GM23338 (cell line): ENCODE measurements at regions not wholly inside any gene's neighbourhood (a gene's known extent, or its start where the extent isn't known, plus 50 kb on each side); places are given as distances from the start of the nearest gene placed in this dataset.

Experiments used
- ATAC-seq: fragments of 200-7000 bp; cut with Tn5 transposase; 3 replicates; pipeline ENCODE4 v1.9.1; 2020
- DNase-seq: peaks from one replicate; pipeline ENCODE4 v3.0.0-alpha.2; 2015; ENCODE audit warnings: low spot score
- H2AFZ ChIP-seq: fragments of 200-600 bp; sonication (generic); 2 replicates; pipeline ENCODE4 v1.8.0; 2016; ENCODE audit warnings: antibody characterized with exemption, mild to moderate bottlenecking, moderate library complexity
- H3F3A ChIP-seq: fragments of 200-600 bp; sonication (generic); replicated peaks from 2 replicates; pipeline ENCODE4 v1.8.0; 2017; ENCODE audit warnings: antibody characterized with exemption, mixed run types, low read depth
- H3K27ac ChIP-seq: fragments of 200-600 bp; sonication (generic); 2 replicates; pipeline ENCODE4 v1.6.1; 2016; ENCODE audit warnings: low read depth
- H3K27me3 ChIP-seq: fragments of 200-600 bp; sonication (generic); 2 replicates; pipeline ENCODE4 v1.8.0; 2016; ENCODE audit warnings: mild to moderate bottlenecking, mixed run types, moderate library complexity; ENCODE audit not compliant: insufficient read depth
- H3K36me3 ChIP-seq: fragments of 200-600 bp; sonication (generic); 2 replicates; pipeline ENCODE4 v1.8.0; 2016; ENCODE audit warnings: mild to moderate bottlenecking; ENCODE audit not compliant: insufficient read depth
- H3K4me1 ChIP-seq: fragments of 200-600 bp; sonication (generic); 2 replicates; pipeline ENCODE4 v1.8.0; 2016; ENCODE audit warnings: mild to moderate bottlenecking, moderate library complexity; ENCODE audit not compliant: insufficient read depth
- H3K4me2 ChIP-seq: fragments of 200-600 bp; sonication (generic); 2 replicates; pipeline ENCODE4 v1.7.1; 2017; ENCODE audit warnings: mixed run types
- H3K4me3 ChIP-seq: fragments of 200-600 bp; sonication (generic); 2 replicates; pipeline ENCODE4 v1.6.1; 2016; ENCODE audit warnings: mixed run types
- H3K79me2 ChIP-seq: fragments of 200-600 bp; sonication (generic); replicated peaks from 2 replicates; pipeline ENCODE4 v1.8.0; 2017; ENCODE audit warnings: mild to moderate bottlenecking; ENCODE audit not compliant: insufficient read depth
- H3K9me2 ChIP-seq: fragments of 200-600 bp; sonication (generic); 2 replicates; pipeline ENCODE4 v1.8.0; 2017; ENCODE audit not compliant: insufficient read depth
- H4K20me1 ChIP-seq: fragments of 200-600 bp; sonication (generic); replicated peaks from 2 replicates; pipeline ENCODE4 v1.8.0; 2017; ENCODE audit warnings: mild to moderate bottlenecking; ENCODE audit not compliant: insufficient read depth
- H3K27ac Mint-ChIP-seq: 2 replicates; pipeline ENCODE4 v1.8.0; 2020; ENCODE audit warnings: inconsistent platforms, mild to moderate bottlenecking, moderate library complexity, mixed read lengths
- H3K27me3 Mint-ChIP-seq: 3 replicates; pipeline ENCODE4 v1.8.0; 2022; ENCODE audit warnings: low read depth, mild to moderate bottlenecking, moderate library complexity, mixed read lengths, inconsistent platforms; ENCODE audit not compliant: insufficient read depth, poor library complexity
- H3K36me3 Mint-ChIP-seq: 3 replicates; pipeline ENCODE4 v1.8.0; 2021; ENCODE audit warnings: low read depth, mild to moderate bottlenecking, inconsistent platforms, moderate library complexity, mixed read lengths
- H3K4me1 Mint-ChIP-seq: 3 replicates; pipeline ENCODE4 v1.8.0; 2020; ENCODE audit warnings: mild to moderate bottlenecking, inconsistent platforms, mixed read lengths
- H3K4me3 Mint-ChIP-seq: 3 replicates; pipeline ENCODE4 v1.8.0; 2021; ENCODE audit warnings: moderate library complexity, mild to moderate bottlenecking, inconsistent platforms, mixed read lengths
- H3K9me3 Mint-ChIP-seq: 3 replicates; pipeline ENCODE4 v1.8.0; 2020; ENCODE audit warnings: moderate library complexity, mild to moderate bottlenecking, inconsistent platforms, mixed read lengths
- CTCF ChIP-seq, 2 experiments: fragments of 200-600 bp in 1 of 2; sonication (generic) in 1 of 2; conservative IDR thresholded peaks; 2 replicates each; pipeline versions ENCODE4 v1.5.1 to v1.6.1; 2016 to 2017; ENCODE audit warnings: antibody characterized with exemption in 2 of 2, low read depth in 2 of 2, mild to moderate bottlenecking in 2 of 2, moderate library complexity in 1 of 2
- EZH2 ChIP-seq: fragments of 200-600 bp; sonication (generic); IDR thresholded peaks from one replicate; pipeline ENCODE4 v1.8.0; 2017; ENCODE audit warnings: antibody characterized with exemption, mild to moderate bottlenecking, low read depth; ENCODE audit not compliant: unreplicated experiment
- EZH2phosphoT487 ChIP-seq: fragments of 200-600 bp; sonication (generic); IDR thresholded peaks from one replicate; pipeline ENCODE4 v1.8.1; 2018; ENCODE audit warnings: antibody characterized with exemption; ENCODE audit not compliant: unreplicated experiment
- NANOG ChIP-seq: IDR thresholded peaks from 2 replicates; pipeline ENCODE4 v1.6.1; 2016; ENCODE audit warnings: antibody characterized with exemption, borderline replicate concordance
- REST ChIP-seq: IDR thresholded peaks from one replicate; pipeline ENCODE4 v1.6.1; 2018; ENCODE audit warnings: antibody characterized with exemption; ENCODE audit not compliant: unreplicated experiment
- ZNF331 ChIP-seq: fragments of 250-450 bp; sonication (Bioruptor Pico); IDR thresholded peaks from 2 replicates; pipeline ENCODE4 v1.5.0; 2020; ENCODE audit warnings: low read depth, mild to moderate bottlenecking, moderate library complexity
- ZNF462 ChIP-seq: fragments of 250-450 bp; sonication (Bioruptor Pico); IDR thresholded peaks from 2 replicates; pipeline ENCODE4 v1.5.0; 2020; ENCODE audit warnings: mild to moderate bottlenecking, moderate library complexity

- TF ChIP-seq CTCF (conservative IDR thresholded peaks at IDR 0.05; ENCODE audit: low read depth in 2 of 2), result no peak
- no peak for TF ChIP-seq EZH2
- TF ChIP-seq NANOG, result no peak
- no peak for TF ChIP-seq ZNF462 (CRISPR knock-in tag)
- no peak for TF ChIP-seq ZNF331 (CRISPR knock-in tag)
- no peak for TF ChIP-seq EZH2phosphoT487
- no peak for TF ChIP-seq REST
- Mint-ChIP-seq H3K9me3 (peaks cover 14% of the 10 kb centered on the region; the same call in 2 of the 3 replicates), H3K27ac (no peak overlapping the region)
Observed at GRCh38 chr4:113847710-113848109, 86.2 kb upstream of the CAMK2D start.

More at GRCh38 chr4:113847710-113848109, 86.2 kb upstream of the CAMK2D start:
- H3K4me1 ChIP-seq, result no peaks in the 10 kb centered on the region
- no peaks in the 10 kb centered on the region for H3F3A ChIP-seq
- no peak overlapping the region for H3K27ac ChIP-seq
- no peak overlapping the region for H3K4me3 Mint-ChIP-seq
- H3K79me2 ChIP-seq, result no peaks in the 10 kb centered on the region
- H3K4me1 Mint-ChIP-seq, result no peaks in the 10 kb centered on the region
- no peak for ATAC-seq
- no peaks in the 10 kb centered on the region for H3K27me3 Mint-ChIP-seq
- DNase-seq, result no peak
- H3K36me3 ChIP-seq, result no peaks in the 10 kb centered on the region; the same call in 1 of the 2 replicates
- H3K36me3 Mint-ChIP-seq, result peaks cover 11% of the 10 kb centered on the region; the same call in 2 of the 3 replicates
- no peak overlapping the region for H3K4me3 ChIP-seq
- H2AFZ ChIP-seq, result no peak overlapping the region
- no peaks in the 10 kb centered on the region for H3K9me2 ChIP-seq
- no peaks in the 10 kb centered on the region for H4K20me1 ChIP-seq
- no peaks in the 10 kb centered on the region for H3K27me3 ChIP-seq
- no peak overlapping the region for H3K4me2 ChIP-seq
